ENCODE measurements at regions not wholly inside any gene's neighbourhood (a gene's known extent, or its start where the extent isn't known, plus 50 kb on each side); places are given as distances from the start of the nearest gene placed in this dataset.

DNA sequence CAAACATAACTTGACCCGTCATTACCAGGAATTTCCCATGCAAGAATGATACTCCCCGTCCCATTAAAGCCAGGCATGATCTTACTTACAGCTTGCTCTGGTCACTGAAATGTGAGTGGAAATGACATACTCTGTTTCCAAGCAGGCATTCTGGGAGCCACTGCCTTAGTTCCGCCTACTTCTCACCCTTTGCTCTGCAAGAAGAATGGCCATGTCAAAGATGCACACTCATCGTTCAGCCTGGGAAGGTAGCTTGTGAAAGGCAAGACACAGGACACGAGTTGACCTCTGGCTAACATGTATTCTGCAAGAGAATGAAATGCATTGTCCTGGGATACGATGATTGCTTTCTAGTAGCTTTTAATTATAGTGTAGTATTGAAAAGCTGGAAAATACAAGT lies 1144.4 kb downstream of the NLGN4X start:
- DNase-seq (ENCODE audit: low read depth) = no peak

DNA sequence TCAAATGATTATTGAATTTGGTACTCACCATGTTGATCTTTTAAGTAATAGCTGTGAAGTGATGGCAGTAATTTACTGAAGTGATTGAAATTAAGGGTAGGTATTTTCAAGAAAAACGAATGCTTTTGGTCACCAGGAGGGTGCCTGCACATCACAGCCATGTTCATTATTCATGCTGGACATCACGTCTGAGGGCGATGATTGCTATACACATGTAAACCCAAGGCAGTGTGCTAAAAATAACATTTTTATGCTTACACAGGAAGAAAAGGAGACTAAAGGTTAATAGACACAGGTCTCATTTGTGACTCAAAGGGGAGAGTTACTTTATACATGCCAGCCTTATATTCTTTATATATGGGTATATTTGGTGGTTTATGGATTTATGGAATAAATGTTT lies 1146.0 kb downstream of the NLGN4X start:
- DNase-seq (ENCODE audit: low read depth) = no peak

DNA sequence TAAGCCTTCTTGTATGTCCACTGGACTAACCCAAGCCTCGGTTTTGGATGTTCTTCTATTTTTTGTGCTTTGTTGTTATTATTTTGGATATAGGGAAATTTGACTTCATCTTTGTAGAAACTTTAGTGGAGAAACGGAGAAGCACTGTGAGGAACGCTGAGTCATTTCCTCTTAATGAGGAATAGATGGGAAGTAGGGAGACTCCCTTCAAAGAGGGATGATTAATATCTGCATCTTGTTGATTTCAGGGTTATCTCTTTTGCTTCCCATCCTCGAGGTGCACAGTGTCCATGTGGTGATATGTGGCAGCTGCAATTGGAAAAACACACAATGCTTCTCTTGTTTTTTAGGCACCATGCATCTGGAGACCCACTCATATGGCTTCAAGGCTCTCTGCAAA lies 1147.9 kb downstream of the NLGN4X start:
- no peak for DNase-seq (ENCODE audit: low read depth)

DNA sequence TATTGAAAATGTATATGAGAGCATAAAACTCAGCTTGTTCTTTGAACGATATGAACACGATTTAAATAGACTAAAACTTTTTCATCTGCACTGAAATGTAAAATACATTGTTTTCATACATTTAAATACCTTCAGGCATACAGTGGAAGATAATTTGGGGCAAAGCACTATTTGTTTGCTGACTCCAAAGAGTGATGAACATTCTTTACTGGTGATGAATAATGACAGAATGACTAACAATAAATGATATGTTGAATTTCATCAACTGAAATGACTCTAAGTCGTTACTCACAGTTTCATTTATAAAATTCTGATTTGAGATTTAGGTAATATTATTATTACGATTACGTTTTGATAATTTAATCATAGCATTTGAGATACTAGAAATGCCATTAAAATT lies 1160.1 kb downstream of the NLGN4X start:
- DNase-seq (ENCODE audit: low read depth) = no peak

DNA sequence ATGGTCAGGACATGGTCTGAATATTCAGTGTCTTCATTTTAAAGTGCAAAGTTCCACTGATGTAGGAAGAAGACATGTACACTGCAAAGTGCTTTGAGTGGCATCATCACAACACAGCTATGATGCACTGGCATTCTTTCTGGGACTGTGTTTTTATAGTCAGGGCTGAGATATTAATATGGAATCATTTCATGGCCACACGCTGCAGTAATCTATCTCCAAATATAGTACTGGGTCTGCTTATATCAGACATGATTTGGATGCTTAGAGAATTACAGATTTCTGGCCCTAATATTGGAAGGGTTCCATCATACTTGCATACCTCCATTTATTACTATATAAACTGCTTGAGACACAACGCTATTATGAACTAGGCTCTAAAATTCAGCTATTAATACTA lies 1170.9 kb downstream of the NLGN4X start:
- DNase-seq (ENCODE audit: low read depth) = no peak

DNA sequence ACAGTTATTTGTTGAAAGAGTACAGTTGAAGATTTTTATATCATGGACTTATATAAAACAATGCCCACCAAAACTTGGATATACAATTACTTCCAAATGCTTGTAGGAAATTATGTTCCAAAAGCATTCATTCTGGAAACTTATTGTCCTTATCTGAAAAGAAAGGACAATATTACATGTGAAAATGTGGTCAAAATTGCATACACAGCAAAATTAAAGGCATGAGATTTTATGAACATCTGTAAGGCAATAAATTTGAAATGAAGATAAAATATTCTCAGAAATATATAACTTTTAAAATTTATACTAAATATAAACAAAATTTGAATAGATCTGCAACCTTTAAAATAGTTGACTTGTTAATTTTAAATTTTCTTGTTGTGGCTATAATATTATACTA lies 1173.8 kb downstream of the NLGN4X start:
- DNase-seq (ENCODE audit: low read depth) = no peak

DNA sequence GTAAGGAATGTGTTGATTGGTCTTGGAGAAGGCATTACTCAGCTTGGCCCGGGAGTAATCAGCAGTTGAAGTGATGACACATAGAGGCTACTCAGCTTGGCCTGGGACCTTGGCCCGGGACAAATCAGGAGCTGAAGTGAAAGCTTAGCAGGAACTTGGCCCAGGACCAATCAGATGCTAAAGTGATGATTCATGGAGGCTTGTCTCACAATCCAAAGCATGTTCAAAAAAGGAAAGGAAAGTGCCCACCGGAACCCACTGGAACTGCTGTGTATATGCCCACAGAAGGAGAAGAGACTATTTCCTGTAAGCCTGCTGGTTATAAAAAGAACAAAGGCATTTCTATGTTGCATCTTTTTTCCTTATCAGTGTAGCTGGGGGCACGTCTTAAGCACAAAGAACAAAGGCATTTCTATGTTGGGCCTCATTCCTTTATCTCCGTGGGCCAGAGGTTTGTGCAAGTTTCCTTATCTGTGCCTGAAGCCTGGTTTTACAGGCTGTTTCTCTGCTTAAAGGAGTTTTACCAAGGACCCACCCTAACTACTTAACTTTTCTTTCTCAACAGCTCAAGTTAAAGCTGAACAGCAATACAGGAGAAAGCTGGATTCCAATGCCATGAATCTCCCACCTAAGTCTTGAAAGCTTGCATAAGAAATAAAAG lies 1176.7 kb downstream of the NLGN4X start:
- peak; percentile 87 for DNase-seq (ENCODE audit: low read depth)

DNA sequence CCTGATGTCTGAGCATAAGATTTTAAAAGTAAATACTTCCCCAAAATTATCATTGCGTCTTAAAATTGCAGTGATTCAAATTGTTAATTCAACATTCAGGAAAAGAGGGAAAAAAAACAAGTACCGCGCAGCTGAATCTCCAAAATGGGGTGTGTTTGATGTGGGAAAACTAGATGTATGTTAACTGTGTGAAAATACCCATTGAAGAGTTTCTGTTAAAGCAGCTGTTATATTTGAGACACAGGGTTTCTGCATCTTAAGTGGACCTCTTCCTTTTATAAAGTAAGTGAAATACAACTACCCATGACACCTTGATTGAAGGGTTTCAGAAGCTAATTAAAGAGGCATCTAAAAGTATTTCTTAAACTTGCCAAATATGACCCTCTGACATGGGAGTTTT lies 1186.1 kb downstream of the NLGN4X start:
- no peak for DNase-seq (ENCODE audit: low read depth)

DNA sequence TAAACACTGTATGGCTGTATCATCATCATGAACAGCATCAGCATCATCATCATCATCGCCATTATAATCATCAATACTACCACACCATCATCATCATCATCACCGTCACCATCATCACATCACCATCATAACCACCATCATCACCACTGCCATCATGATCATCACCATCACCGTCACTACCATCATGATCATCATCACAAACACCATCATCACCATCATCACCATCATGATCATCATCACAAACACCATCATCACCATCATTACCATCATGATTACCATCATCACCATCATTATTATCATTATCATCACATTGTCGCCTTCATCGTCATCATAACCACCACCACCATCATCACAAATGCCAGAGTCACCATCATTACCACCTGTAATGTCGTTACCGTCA lies 1196.9 kb downstream of the NLGN4X start:
- DNase-seq (ENCODE audit: low read depth) = no peak

DNA sequence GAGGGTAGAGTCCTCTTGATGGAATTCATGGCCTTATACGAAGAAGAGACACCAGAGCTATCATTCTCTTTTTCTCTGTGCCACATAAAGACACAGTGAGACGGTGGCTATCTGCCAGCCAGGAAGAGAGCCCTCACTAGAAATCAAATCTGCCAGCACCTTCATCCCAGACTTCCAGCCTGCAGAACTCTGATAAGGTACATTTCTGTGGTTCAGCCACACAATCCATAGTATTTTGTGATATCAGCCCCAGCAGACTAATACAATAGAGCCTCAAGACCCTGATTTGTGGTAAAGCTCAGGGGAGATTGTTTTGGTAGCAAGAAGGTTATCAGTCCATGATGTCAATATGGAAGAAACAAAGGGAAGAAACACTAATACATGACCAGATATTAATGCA lies 1213.2 kb downstream of the NLGN4X start:
- peak; percentile 54 for DNase-seq (ENCODE audit: low read depth)

DNA sequence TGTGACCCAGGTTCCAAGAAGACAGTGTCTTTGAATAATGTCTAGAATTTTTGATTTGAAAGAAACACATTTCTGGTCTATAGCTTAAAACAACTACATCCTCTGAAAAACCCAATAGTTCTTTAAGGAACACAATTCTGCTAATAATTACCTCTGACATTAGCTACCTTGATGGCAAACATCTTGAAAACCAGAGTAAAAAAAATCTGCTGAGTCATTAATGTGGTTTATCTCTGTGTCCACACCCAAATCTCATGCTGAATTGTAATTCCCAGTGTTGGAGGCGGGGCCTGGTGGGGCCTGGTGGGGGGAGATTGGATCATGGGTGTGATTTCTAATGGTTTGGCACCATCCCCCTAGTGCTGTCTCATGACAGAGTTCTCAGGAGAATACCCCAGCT lies 1233.8 kb downstream of the NLGN4X start:
- DNase-seq (ENCODE audit: low read depth) = no peak

DNA sequence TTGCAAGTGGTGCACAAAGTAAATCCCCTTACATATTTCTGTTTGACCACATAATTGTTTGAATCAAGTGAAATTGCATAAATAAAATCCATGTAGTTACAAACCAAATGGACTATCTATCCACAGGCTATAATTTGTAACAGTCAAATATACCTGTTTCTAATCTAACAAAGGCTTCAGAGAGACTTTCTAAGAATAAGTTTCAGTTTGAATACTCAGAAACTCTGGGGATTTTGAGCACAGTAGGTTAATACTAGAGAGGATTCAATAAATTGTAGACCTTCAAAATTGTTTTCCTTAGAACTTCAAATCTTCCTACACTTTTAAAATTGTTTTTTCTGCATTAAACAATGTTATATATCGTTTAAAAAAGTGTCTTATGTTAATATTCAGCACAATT lies 1250.1 kb downstream of the NLGN4X start:
- DNase-seq (ENCODE audit: low read depth) = no peak

DNA sequence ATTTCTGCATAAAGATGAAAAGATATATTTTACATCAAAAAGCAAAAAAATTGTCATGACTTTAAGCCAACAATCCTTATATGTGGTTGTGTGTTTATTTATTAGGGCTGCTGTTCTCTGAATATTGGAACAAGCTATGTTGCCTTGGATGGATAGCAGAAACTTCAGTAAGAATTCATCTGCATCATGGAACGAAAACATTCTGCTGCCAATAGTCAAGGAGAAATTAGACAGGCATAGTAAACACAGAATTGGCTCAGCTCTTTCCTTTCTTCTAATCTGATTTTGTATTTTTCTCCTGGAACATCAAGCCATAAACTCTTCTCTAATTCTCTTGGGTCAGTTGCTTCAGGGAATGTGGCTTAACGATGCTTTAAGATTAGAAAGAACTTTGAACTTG lies 1257.0 kb downstream of the NLGN4X start:
- no peak for DNase-seq (ENCODE audit: low read depth)

DNA sequence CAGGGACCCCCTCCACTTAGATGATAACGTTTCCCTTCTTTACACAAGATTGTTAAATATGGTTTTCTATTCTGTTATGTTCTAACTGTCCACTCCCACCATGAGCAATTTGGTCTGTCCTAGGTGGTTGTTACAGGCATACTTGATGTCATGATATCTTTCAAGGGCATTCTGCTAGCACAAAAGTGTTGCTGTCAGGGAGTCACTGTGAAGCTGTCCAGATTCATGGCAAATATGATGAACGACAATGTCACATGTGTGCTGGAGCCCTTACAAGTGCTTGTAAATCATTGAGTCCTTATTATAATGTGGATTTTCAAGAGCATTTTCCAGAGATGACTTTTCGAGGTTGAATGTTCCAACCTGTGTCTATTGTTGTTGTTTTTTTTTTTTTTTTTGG lies 1250.7 kb upstream of the PRKX start:
- DNase-seq (ENCODE audit: low read depth) = no peak

DNA sequence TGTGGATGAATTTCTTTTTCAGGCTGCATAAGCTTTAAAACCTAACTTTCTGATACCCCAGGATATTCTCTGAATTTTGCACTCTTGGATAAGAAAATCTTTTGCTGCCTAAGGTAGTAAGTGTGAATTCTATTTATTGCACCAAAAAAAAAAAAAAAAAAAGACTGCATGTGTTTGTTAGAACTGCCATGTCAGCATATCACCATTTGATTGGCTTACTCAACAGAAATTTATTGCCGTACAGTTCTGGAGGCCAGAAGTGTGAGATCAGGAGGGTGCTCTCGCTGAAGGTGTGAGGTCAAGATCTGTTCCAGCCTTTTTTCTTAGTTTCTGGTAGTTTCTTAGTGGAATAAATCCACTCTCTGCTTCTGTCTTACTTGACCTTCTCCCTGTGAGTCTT lies 1250.0 kb upstream of the PRKX start:
- DNase-seq (ENCODE audit: low read depth) = no peak

DNA sequence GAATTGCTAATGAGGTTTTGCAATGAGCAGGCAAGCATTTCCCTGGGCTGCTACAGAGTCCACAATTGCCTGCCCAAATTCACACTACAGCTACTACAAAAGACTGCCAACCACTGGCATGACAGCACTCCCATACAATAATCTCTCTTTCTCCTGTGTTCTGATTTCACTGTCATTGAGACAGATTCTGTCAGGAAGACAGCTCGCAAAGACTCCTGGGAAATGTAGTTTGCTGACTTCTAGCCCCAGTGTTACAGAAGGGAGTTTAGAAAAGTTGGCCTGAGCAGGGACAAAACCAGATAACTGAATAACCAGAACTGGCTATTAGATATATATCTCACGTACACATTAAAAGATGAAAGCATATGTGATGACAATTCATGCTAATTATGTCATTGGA lies 1231.3 kb upstream of the PRKX start:
- DNase-seq (ENCODE audit: low read depth) = no peak

DNA sequence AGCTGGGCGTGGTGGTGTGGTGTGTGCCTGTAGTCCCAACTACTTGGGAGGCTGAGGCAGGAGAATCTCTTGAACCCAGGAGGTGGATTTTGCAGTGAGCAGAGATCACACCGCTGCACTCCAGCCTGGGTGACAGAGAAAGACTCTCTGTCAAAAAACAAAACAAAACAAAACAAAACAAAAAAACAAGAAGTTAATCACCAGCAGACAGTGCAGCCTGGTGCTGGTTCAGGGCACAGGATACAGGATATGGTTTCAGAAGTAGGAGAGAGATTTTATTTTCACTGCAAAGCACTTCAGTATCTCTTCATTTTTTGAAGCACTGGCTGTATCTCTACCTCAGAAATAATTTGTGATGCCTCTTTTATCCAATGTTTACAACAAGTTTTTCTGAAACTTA lies 1222.9 kb upstream of the PRKX start:
- DNase-seq (ENCODE audit: low read depth) = no peak

DNA sequence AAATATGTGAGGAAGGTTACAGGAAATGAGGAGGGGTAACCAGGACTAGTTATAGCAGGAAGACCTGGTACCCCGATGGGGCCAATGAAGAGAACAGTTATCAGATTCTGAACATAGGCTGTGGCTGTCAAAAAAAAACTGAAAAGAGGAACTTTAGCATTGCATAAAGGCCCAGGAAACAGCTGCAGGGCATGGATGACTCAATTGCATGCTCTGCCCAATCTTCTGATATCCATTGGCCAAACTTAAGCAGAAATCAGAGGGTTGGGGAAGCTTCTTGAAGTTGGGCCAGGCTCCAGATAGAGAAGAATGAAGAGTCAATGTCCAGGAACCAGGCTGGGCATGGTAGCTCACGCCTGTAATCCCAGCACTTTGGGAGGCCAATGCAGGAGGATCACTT lies 1222.4 kb upstream of the PRKX start:
- DNase-seq (ENCODE audit: low read depth) = no peak

DNA sequence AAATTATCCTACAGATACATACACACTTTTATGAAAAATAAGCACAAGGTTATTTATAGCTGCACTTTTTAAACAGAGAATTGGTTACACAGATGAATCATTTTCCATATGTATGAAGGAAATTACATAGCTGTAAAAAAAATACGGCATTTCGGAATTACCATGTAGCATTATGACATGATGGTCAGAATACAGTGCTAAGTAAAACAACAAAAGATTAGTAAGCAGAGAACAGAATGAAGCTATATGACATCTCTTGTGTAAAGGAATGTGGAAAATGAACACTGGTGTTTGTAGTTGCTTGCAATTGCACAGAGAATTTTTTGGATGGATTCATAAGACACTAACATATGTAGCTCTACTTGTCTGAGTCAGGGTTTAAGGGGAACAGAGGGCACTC lies 1222.0 kb upstream of the PRKX start:
- no peak for DNase-seq (ENCODE audit: low read depth)

DNA sequence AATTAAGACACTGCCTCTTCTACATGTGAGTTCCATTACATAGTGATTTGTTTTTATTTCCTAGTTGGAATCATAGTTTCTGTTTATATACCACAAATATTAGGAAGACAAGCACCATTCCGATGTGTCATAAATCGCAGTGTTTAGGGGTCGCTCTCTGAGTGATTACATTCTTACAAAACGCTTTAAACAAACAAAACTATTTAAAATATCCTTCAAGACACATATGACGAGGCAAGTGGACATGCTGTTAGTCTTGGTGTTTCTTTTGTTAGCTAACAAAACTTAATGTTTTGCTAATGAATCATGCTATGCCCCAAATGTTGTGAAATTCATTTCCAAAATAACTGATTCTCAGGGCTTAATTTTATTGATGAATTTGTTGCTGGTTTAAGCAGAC lies 1219.3 kb upstream of the PRKX start:
- DNase-seq (ENCODE audit: low read depth) = no peak

DNA sequence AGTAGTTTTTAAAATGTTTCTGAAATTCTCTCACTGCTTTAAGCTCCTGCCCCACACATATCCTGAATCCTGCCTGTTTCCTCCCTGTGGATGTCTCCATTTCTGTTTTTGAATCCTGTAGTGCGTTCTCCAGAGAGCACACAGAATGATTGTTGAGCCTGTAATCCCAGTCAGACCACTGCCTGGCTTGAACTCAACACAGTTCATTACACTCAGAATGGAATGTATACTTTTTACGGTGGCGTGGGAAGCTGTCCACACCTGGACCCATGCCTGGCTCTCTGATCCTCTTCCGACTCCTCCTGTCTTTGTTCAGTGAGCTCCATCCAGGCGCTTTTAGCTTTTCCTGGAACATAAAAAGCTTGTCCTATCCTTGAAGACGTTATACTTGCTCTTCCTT lies 1217.0 kb upstream of the PRKX start:
- DNase-seq (ENCODE audit: low read depth) = no peak

DNA sequence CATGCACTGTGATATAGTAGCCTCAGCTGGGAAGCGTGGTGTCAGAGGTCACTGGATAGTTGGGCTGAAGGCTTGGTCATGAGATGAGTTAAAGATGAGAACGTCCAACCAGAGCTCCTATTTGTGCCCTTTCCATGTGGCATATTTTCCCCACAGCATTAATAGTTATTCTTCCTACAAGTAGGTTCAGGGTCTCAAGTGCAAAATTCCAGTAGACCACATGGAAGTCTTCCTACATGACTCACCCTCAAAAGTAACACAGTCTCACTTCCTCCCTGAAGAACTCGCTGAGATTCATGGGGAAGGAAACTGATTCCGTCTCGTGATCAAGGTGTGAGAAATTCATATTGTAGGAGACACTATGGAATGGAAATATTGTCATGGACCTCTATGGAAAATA lies 1212.5 kb upstream of the PRKX start:
- no peak for DNase-seq (ENCODE audit: low read depth)

DNA sequence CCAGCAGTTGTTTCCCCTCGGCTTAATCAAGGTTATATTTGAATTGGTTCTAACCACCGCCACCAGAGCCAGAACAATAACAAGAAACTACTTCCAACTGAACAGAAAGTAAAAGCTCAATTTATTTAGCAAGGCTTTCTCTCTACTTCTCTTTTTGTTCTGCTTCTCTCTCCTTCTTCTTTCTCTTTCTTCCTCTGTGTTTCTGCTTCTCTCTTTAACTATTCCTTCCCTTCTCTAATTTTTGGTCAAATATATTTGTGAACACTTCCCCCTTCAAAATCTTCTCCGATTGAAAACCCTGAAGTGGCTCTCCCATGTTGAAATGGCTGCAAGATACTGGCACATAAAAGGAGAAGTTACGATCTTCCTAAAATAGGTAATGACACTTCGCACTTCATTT lies 1195.9 kb upstream of the PRKX start:
- DNase-seq (ENCODE audit: low read depth) = no peak

DNA sequence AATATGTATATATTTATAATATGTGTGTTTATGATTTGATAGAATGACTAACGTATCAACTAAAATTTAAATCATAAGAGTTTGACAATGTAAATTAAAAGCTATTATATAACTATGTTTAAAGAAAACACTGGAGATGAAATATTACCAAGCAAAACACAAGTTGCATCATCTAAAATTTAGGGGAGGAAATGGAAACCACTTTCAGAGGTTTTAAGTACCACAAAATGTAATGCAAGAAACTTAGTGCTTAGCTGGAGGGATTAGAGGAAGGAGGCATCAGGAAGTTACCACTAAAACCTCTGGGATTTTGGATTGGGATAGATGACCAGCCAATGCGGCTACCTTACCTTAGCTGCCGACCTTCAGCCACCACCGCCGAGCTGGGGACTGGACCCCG lies 1192.1 kb upstream of the PRKX start:
- DNase-seq (ENCODE audit: low read depth) = no peak

DNA sequence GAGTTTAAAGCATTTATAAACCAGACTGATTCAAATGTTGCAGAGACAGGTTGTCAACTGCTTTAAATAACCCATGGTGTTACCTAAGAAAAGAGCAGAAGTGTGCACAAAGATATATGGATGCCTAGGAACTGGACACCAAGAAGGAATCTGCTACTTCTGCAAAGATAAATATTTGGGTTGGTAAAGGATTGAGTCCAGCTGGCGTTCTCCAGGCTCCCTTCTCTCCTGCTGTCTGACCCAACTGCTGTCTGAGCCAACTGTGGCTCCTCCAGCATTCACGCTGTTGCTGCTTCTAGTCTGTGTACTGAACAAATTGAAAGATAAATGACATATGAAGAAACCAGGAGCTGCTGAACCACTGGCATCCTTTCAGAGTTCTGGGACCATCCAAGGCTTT lies 1167.8 kb upstream of the PRKX start:
- DNase-seq (ENCODE audit: low read depth) = no peak

All from CMK (cell line).